ENCODE measurements at regions not wholly inside any gene's neighbourhood (a gene's known extent, or its start where the extent isn't known, plus 50 kb on each side); places are given as distances from the start of the nearest gene placed in this dataset.

DNA sequence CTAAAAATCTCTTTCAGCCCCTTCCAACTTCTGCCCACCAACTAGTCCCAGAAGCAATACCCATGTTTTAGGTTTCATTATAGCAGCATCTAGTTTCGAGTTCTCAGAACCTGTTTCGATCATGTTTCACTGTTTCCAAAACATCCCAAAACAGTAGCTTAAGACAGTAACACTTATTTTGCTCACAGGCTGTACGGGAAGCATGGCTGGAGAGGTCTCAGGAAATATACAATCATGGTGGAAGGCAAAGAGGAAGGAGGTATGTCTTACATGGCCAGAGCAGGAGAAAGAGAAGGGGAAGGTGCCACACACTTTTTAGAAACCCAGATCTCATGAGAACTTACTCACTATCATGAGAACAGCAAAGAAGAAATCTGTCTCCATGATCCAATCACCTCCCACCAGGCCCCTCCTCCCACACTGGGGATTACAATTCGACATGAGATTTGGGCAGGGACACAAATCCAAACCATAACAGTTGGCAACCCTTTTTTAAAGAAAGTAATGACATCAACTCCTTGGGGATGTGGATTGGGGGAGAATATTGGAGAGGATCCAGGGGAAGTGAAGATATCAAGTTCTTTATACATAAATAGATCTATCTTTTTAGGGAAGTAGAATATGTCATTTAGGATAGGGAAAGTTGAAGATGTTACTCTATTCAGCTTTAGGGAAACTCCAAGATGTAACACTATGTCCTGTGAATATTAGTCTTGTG lies 269.9 kb upstream of the PLEKHG7 start:
- TF ChIP-seq, protein P1, sequence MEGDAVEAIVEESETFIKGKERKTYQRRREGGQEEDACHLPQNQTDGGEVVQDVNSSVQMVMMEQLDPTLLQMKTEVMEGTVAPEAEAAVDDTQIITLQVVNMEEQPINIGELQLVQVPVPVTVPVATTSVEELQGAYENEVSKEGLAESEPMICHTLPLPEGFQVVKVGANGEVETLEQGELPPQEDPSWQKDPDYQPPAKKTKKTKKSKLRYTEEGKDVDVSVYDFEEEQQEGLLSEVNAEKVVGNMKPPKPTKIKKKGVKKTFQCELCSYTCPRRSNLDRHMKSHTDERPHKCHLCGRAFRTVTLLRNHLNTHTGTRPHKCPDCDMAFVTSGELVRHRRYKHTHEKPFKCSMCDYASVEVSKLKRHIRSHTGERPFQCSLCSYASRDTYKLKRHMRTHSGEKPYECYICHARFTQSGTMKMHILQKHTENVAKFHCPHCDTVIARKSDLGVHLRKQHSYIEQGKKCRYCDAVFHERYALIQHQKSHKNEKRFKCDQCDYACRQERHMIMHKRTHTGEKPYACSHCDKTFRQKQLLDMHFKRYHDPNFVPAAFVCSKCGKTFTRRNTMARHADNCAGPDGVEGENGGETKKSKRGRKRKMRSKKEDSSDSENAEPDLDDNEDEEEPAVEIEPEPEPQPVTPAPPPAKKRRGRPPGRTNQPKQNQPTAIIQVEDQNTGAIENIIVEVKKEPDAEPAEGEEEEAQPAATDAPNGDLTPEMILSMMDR (IDR thresholded peaks at IDR 0.05), result no peak
- TF ChIP-seq POLR2AphosphoS5 (IDR thresholded peaks at IDR 0.05), result no peak
